HTR-8/SVneo (cell line): ENCODE measurements at regions not wholly inside any gene's neighbourhood (a gene's known extent, or its start where the extent isn't known, plus 50 kb on each side); places are given as distances from the start of the nearest gene placed in this dataset.

Experiments
- DNase-seq: peaks from one replicate; pipeline ENCODE4 v3.0.0; 2011; ENCODE audit warnings: low spot score, mixed read lengths; ENCODE audit not compliant: insufficient read length
- FAIRE-seq: peaks from 2 replicates; lab custom pipeline; 2011; peaks lifted over from hg19 to GRCh38; lab: Jason Lieb, UNC

DNA sequence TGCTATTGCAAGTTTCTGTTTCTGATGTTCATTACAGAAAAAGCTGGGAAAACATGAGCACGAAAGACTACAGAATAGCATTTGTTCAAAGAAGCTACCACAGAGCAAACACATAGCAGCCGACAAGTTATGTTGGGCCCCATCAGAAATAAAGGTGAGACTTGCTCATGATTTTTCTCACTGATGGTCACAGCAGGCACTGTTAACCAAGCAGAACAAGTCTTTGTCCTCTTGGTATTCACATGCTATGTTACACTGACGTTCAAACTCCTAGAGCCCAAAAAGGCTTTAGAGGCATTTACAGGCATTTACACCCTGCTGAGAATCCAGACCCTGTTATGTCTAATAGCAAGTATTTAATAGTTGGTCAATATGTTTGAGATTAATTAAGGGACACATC is 235.0 kb upstream of the HNMT start:
- FAIRE-seq, result no peak
- DNase-seq, result no peak

- FAIRE-seq (no peak), DNase-seq (no peak)
Observed at GRCh38 chr2:137737559-137737958, 226.7 kb upstream of the HNMT start.

GRCh38 chr2:137741784-137742362 is 222.4 kb upstream of the HNMT start:
- FAIRE-seq (no peak), DNase-seq (no peak)

DNA sequence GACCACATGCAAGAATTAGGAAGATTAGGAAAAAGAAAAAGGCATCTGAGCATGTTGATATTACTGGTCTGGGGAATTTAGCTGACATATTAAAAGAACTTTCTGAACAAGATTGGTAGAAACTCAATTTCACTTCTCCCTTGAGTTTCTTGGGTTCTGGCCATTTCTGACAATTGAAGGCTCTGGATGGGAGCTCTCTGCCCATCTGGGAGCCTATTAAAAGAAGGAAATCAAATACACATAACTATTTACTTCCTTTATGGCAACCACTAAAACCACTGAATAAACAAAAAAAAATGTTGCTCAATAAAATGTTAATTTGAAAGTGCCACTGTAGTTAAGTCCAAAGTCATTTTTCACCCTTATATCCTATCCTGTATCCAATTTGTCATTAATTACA is 216.8 kb upstream of the HNMT start:
- no peak for DNase-seq
- no peak for FAIRE-seq

DNA sequence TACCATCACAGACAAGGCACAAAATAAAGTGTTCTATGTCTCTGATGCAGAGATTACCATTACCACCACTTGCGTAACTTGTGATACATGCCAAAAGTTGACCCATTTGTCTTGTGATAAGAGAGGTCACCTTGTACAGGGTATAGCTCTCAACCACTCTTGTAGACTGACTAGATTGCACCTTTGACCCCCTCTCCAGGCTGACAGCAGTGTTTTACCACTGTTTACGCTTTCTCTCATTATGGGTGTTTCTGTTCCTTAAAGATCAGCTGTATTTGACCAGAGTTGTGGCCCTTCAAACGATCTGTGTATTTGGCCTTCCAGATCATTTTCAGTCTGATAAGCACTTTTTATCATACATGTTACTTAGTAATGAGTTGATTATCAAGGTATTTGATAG is 215.7 kb upstream of the HNMT start:
- DNase-seq, result no peak
- no peak for FAIRE-seq

DNA sequence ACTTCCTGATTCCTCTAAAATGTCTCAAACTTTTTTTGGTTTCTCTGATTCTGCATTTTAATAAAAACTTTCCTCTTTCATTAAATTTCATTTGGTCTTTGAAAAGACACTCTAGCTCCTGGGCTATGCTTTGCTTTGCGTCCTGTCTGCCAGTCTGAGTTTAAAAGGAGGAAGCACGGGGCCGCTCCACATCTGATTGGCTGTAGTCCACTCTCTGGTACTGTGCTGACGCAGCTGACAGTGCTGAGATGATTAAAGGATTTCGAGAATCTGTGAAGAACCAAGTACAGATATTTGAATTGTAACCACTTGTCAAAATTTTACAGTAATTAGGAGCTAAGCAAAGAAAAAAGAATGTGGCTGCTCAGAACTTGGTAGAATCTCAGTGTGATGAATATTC is 199.6 kb upstream of the HNMT start:
- no peak for DNase-seq
- FAIRE-seq, result no peak

- FAIRE-seq, result no peak
- no peak for DNase-seq
Observed at GRCh38 chr2:137769406-137769805, 194.9 kb upstream of the HNMT start.

GRCh38 chr2:137770166-137770565 is 194.1 kb upstream of the HNMT start:
- FAIRE-seq (no peak), DNase-seq (no peak)

DNA sequence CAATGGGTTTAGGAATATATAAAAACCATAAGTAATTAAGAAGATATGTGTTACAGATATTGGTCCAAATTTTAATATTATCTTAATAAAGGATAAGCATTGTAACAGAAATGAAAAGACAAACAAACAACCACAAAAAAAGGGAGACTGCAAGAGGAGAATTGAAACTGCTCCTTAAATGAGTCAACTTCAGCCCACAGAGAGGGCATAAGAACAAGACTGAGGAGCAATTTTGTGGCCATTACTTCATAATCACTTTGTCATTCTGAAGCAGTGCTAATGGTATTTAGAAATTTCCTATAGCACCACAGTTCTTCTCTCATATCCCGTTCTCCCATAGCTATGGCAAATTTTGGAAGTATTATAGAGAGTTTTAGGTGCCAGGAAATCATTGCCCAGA is 193.2 kb upstream of the HNMT start:
- no peak for DNase-seq
- FAIRE-seq, result no peak

- DNase-seq, result no peak
Observed at GRCh38 chr2:137772451-137772850, 191.8 kb upstream of the HNMT start.

GRCh38 chr2:137775529-137775928 is 188.7 kb upstream of the HNMT start:
- DNase-seq (no peak), FAIRE-seq (no peak)

More at GRCh38 chr2:137772451-137772850, 191.8 kb upstream of the HNMT start:
- no peak for FAIRE-seq

GRCh38 chr2:137776697-137777096 is 187.6 kb upstream of the HNMT start:
- no peak for DNase-seq
- FAIRE-seq, result no peak

DNA sequence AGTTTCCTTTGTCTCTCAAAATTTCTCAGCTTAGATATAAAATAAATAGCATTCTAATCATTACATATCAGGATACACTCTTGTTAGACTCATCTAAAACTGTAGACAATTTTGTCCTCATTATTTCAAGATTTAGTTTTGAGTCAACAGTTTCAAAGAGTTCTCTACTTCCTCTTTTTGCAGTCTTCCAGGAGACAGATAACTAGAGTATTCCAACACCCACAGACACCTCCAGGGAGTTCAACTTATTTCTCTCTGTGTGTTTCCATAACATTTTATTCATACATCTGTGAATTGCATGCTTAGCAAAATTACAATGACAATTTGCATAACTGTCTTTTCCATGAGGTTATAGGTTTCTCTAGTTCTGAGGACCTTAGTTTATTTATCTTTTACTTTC is 166.6 kb upstream of the HNMT start:
- DNase-seq, result no peak
- FAIRE-seq, result no peak

DNA sequence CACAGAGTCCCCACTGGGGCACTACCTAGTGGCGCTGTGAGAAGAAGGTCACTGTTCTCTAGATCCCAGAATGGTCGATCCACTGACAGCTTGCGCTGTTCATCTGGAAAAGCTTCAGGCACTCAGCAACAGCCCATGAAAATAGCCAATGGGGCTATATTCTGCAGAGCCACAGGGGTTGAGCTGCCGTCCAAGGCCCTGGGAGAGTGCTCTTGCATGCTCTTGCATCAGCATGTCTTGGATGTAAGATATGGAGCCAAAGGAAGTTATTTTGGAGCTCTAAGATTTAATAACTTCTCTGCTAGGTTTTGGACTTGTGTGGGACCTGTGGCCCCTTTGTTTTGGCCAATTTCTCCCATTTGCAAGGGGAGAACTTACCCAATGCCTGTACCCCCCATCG is 164.7 kb upstream of the HNMT start:
- DNase-seq, result no peak
- no peak for FAIRE-seq

DNA sequence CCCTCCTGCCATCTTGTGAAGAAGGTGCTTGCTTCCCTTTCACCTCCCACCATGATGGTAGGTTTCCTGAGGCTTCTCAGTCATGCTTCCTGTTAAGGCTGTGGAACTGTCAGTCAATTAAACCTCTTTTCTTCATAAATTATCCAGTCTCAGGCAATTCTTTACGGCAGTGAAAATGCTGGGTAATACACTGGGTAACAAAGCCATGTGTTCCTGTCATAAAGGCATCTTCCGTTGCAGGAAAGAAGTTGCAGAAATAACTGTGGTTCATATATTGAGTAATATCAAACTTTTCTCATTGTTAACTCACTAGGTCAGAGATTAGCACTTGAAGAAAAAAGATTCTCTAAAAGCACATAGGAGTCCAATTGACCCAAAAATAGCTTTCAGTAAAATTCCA is 163.9 kb upstream of the HNMT start:
- no peak for DNase-seq
- FAIRE-seq, result no peak

- DNase-seq (no peak), FAIRE-seq (no peak)
Observed at GRCh38 chr2:137801228-137801627, 163.0 kb upstream of the HNMT start.

DNA sequence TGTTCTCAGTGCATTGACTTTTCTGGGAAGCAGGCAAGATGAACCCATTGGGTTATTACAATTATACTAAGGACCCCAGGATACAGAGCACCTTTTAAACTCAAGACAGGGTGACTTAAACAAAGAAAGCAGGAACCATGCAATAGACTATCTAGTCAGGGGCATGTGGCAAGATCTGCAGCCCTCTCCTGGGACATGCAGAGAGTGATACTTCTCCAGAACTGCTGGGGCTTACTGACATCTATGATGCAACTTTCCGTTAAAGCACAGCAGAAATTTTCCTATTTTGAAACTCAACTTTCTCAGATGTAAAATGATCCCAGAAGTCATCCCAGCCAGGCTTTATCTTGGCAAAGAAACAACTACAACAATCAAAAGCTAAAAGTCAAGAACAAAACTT is 162.2 kb upstream of the HNMT start:
- DNase-seq, result no peak
- no peak for FAIRE-seq

DNA sequence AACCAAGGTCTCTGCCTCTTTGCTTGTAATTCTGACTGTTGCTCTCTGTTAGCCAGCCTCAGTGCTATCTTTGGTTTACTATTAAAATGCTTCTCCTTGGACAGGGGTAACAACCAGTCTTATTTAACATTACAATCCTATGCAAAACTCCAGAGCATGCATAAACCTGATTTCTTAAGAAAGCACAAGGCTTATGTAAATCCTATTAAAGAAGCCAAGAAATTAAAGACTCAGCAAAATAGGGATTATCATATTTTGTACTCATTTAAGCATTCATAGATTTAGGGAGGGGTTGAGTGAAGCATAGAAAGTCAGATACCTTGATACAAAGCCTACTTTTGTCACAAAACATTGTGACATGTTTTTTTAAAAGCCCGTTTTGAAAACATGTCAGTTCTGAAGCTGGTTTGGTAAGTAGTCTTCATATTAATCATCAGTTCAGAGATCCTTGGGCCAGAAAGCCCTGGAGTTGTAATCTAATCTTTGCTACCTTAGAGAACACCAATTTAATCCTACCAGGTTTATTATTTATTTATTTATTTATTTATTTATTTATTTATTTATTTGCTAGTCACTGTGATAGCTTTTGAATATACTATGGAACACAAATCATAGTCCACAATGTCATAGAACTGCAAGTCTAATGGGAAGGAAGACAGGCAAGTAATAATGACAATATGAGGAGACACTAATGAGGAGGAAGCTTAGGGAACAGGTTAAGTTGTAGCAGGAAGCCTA is 158.0 kb upstream of the HNMT start:
- DNase-seq, result no peak
- no peak for FAIRE-seq

DNA sequence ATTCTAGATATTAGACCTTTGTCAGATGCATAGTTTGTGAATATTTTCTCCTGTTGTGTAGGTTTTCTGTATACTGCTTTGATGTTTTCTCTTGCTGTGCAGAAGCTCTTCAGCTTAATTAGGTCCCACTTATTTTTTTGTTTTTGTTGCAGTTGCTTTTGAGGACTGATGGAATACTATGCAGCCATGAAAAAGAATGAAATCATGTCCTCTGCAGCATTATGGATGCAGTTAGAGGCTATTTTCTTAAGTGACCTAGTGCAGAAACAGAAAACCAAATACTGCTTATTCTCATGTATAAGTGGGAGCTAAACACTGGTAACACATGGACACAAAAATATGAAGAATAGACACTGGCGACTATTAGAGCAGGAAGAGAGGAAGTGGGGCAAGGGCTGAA is 155.0 kb upstream of the HNMT start:
- no peak for FAIRE-seq
- DNase-seq, result no peak

DNA sequence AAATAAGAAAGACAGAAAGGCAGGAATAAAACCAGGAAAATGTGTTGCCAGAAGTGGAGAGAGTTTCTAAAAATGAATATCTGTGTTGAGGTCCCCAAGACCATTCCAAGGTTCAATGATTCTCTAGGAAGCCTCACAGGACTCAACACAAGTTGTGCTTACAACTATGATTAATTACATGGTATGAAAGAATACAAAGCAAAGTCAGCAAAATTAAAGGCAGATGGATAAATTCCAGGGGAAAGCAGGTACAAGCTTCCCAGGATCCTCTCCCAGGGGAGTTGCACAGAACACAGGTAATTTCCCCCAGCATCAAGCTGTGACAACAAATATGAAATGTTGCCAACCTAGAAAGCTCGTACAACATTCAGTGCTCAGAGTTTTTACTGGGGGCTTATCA is 154.4 kb upstream of the HNMT start:
- FAIRE-seq, result no peak
- no peak for DNase-seq

DNA sequence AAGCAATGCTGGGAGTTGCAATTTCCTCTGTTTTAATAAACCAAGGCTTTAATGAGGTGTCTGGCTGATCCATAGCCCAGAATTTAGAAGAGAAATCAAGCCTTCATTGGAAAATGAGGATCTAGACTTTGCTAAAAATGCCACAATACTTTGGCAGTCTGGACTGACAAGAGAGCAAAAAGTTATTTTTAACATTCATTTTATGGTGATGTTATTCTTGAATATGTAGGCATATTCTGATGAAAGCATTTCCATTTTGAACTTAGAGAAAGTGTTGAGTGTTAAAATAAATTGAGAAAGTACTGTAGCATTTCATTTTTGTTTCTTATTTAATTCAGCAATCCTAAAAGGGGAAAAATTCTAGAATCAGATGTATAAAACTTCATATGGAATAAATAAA is 151.8 kb upstream of the HNMT start:
- FAIRE-seq (no peak), DNase-seq (no peak)

DNA sequence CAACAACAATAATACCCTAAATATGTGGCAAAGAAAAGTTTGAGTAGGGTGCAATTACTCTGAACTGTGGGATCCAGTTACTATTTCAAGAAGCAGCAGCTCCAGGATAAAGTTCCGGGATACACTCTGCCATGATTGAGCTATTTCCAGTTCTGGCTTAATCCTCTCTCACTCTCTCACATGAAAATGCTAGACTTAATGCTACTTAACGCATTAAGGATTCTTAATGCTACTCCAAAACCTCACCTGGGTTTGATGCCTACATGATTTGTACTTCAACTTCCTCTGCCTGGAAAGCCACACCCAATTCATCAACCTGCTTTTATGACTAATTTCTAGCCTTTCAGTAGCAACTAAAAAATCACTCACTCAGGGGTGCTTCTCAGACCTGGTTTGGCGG is 151.1 kb upstream of the HNMT start:
- FAIRE-seq (no peak), DNase-seq (no peak)
